ENCODE measurements at regions not wholly inside any gene's neighbourhood (a gene's known extent, or its start where the extent isn't known, plus 50 kb on each side); places are given as distances from the start of the nearest gene placed in this dataset. TPM values are rescaled to one million over a fixed set of nuclear protein-coding genes. Genes with fewer than 3 reads are reported as not detected.

- Histone ChIP-seq H3K27me3 (ENCODE audit: low read length) (no peaks in the 10 kb centered on the region), H3K27ac (ENCODE audit: low read length) (no peak overlapping the region; the same call in 1 of the 2 replicates), H3K4me3 (ENCODE audit: low read length) (0 out of 2 replicates have a peak overlapping the region, but pooled peaks have one; percentile 3), H3K79me2 (ENCODE audit: low read length) (no peaks in the 10 kb centered on the region), H3K9ac (ENCODE audit: low read length) (no peak overlapping the region), H3K4me2 (ENCODE audit: low read depth, low read length, poor library complexity, severe bottlenecking) (peak overlapping the region; percentile 38), H3K9me3 (ENCODE audit: low read length) (no peaks in the 10 kb centered on the region), H3K9me2 (replicated peaks; ENCODE audit: insufficient read depth, low read length) (no peaks in the 10 kb centered on the region), H3K4me1 (ENCODE audit: low read length) (peaks cover 49% of the 10 kb centered on the region), H2AFZ (ENCODE audit: low read length) (peak overlapping the region; percentile 68; the same call in 1 of the 2 replicates), H3K36me3 (ENCODE audit: insufficient read depth, low read length) (no peaks in the 10 kb centered on the region), H4K20me1 (ENCODE audit: insufficient read depth, low read depth, low read length) (no peaks in the 10 kb centered on the region)
- peak; percentile 82 for DNase-seq
These were observed 53.5 kb upstream of the CCDC54 start for GRCh38 chr3:107323723-107324122.

- peak; percentile 71 for DNase-seq
- Histone ChIP-seq H3K36me3 (ENCODE audit: insufficient read depth, low read length) (no peaks in the 10 kb centered on the region), H3K27ac (ENCODE audit: low read length) (no peak overlapping the region), H3K4me1 (ENCODE audit: low read length) (peaks cover 49% of the 10 kb centered on the region), H3K4me3 (ENCODE audit: low read length) (no peak overlapping the region; the same call in 1 of the 2 replicates), H3K27me3 (ENCODE audit: low read length) (no peaks in the 10 kb centered on the region), H3K9me2 (replicated peaks; ENCODE audit: insufficient read depth, low read length) (no peaks in the 10 kb centered on the region), H2AFZ (ENCODE audit: low read length) (peak overlapping the region; percentile 30), H4K20me1 (ENCODE audit: insufficient read depth, low read depth, low read length) (no peaks in the 10 kb centered on the region), H3K4me2 (ENCODE audit: low read depth, low read length, poor library complexity, severe bottlenecking) (peak overlapping the region; percentile 36), H3K9me3 (ENCODE audit: low read length) (no peaks in the 10 kb centered on the region), H3K79me2 (ENCODE audit: low read length) (no peaks in the 10 kb centered on the region), H3K9ac (ENCODE audit: low read length) (peak overlapping the region; percentile 4; the same call in 1 of the 2 replicates)
These were observed 51.8 kb upstream of the CCDC54 start for GRCh38 chr3:107325446-107325845.

Small RNAs in the stretch of these regions (small RNA-seq; reads per million reads assigned to genes)
- not detected for gene MTCO1P35
- gene MTND6P6 = not detected
- gene RF00019 = not detected
- gene RNU6-1308P = not detected

Measured in Karpas-422 (cell line).